A673 (cell line): ENCODE measurements at regions not wholly inside any gene's neighbourhood (a gene's known extent, or its start where the extent isn't known, plus 50 kb on each side); places are given as distances from the start of the nearest gene placed in this dataset.

Experiments used
- EZH2 ChIP-seq: fragments of 200-600 bp; sonication (generic); IDR thresholded peaks from 2 replicates; pipeline ENCODE4 v1.6.1; 2017; ENCODE audit warnings: borderline replicate concordance, low read depth, mild to moderate bottlenecking, mixed read lengths, antibody characterized with exemption, low read length; ENCODE audit not compliant: poor library complexity, severe bottlenecking
- TF ChIP-seq, protein P1 (sequence below): fragments of 300-800, 200-600 bp; sonication (generic); conservative IDR thresholded peaks from 2 replicates; pipeline ENCODE4 v1.5.1; 2017; ENCODE audit warnings: low read depth, mild to moderate bottlenecking, antibody characterized with exemption, low read length, moderate library complexity, mixed read lengths

DNA sequence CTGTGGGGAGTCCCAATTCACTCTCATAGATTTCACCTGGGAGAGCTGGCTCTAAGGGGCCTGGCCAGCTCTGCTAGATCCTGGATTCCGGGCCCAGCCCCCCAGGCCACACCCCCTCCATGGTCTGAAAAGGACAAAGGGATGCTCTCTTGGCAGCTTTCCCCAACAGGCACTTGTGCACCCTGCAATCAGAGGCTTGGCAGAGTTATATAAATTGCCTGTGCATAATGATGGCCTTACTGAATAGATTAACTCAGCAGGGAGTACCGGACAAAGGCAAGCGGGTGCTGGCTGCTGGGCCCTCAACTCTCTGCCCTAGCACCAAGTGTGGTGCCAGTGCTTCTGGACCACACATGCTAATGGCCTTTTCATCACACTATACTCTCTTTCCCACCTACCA lies 461.6 kb downstream of the BUD13 start:
- TF ChIP-seq, protein P1, sequence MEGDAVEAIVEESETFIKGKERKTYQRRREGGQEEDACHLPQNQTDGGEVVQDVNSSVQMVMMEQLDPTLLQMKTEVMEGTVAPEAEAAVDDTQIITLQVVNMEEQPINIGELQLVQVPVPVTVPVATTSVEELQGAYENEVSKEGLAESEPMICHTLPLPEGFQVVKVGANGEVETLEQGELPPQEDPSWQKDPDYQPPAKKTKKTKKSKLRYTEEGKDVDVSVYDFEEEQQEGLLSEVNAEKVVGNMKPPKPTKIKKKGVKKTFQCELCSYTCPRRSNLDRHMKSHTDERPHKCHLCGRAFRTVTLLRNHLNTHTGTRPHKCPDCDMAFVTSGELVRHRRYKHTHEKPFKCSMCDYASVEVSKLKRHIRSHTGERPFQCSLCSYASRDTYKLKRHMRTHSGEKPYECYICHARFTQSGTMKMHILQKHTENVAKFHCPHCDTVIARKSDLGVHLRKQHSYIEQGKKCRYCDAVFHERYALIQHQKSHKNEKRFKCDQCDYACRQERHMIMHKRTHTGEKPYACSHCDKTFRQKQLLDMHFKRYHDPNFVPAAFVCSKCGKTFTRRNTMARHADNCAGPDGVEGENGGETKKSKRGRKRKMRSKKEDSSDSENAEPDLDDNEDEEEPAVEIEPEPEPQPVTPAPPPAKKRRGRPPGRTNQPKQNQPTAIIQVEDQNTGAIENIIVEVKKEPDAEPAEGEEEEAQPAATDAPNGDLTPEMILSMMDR: no peak
- TF ChIP-seq EZH2: no peak
